DMS153 (cell line): ENCODE measurements at regions not wholly inside any gene's neighbourhood (a gene's known extent, or its start where the extent isn't known, plus 50 kb on each side); places are given as distances from the start of the nearest gene placed in this dataset.

Experiments
- DNase-seq: peaks from one replicate; lab custom pipeline; 2025; lab: John Stamatoyannopoulos, UW

GRCh38 chr11:19403196-19403895 lies 162.6 kb upstream of the E2F8 start:
- DNase-seq, result peak; percentile 8

GRCh38 chr11:19400296-19400695 lies 159.6 kb upstream of the E2F8 start:
- DNase-seq, result no peak

DNA sequence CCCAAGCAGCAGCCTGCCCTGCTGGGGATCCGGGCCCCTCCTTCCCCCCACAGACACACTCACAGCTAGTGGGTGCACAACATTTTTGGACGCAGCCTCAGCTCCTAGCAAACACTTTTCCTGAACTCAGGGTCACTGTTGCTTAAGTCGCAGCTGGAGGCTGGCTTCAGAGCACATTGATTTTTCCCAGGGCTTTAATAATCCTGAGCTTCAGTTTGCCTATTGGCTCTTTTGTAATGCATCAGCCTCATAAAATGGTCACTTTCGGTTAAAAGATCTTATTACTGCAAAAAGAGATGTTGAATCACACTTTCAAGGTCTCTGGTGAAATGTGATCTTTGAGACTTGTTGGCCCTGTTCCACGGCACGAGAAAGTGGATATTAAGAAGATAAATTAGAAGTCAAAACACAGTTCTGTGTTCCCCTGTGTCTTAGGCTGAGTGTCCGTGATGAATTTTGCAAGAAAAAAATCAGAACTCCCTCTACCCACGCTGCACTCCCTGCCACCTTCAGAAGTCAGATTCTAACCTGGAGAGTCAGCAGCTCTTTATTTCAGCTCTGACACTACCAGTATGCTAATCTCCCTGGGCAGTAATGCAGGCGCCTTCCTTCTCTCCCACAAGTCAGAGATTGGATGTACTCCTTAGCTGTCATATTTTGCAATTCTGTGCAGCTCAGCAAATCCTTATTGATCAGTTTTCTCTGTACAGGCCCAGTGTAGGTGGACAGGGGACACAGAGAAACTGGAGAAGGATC lies 158.2 kb upstream of the E2F8 start:
- DNase-seq, result no peak

GRCh38 chr11:19398273-19398672 lies 157.5 kb upstream of the E2F8 start:
- DNase-seq, result no peak

- DNase-seq, result no peak
Measured at GRCh38 chr11:19395050-19395449, 154.3 kb upstream of the E2F8 start.

- DNase-seq, result no peak
Measured at GRCh38 chr11:19394525-19395016, 153.8 kb upstream of the E2F8 start.

DNA sequence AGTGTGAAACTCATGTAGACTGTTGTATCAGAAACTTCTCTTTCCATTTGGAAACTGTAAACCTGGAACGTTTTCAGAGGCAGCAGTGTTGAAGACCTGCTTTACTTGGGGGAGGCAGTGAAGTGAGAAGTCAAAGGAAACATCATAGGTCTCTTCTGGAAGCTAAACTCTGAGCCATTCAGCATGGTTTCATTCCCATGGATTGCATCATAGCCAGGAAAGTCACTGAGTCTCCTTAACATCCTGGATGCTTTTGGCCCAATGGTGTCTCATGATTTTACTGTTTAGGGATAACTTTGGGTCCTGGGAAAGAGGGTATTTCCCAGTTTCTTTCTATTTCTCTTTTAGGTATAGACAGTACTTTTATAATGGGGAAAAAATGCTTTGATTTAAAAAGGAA lies 153.2 kb upstream of the E2F8 start:
- DNase-seq, result no peak

DNA sequence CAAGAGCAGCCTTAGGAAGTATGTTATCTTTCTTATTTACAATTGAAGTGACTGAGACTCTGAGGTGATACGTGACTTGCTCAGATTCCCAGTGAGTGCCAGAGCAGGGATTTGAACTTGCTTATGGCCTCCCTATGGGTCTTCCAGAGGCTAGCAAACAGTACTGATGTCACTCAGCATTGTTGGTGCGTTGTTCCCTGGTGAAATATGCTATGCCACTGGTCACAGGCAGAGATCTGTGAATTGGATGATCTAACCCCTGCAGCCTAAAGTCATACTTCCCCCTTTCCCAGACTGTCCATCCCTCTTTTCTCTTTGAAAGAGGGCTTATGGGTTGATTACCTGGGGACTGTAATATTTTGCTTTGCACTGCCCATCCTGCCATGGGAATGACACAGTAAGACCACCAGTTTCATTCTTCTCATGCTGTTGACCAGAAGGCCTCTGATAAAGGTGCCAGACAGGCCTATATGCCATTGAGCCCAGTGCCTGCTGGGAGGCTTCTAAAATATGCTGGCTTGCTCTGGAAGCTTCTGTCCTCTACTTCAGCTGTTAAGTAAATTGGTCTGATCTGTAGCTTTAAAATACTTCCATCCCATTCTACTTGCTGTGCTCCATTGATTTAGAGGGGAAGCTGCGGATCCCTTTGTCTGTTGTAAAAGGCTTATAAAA lies 152.2 kb upstream of the E2F8 start:
- no peak for DNase-seq

DNA sequence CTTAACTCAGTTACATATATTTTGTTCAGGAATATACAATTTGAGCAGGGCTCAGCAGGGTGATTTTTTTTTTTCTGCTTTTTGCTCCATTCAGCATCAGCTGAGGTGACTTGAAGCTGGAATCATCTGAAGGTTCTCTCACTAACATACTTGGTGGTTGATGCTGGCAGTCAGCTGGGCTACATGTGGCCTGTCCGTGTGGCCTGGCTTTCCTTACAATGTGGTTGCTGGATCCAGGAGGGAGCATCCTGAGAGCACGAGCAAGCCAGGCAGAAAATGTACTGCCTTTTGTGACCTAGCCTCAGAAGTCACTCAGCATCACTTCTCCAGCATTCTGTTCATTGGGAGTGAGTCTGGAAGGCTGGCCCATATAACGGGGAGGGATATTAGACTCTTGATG lies 151.6 kb upstream of the E2F8 start:
- DNase-seq, result no peak

- DNase-seq, result no peak
Measured at GRCh38 chr11:19391652-19392051, 150.9 kb upstream of the E2F8 start.

- no peak for DNase-seq
Measured at GRCh38 chr11:19391026-19391425, 150.3 kb upstream of the E2F8 start.

GRCh38 chr11:19389787-19390303 lies 149.1 kb upstream of the E2F8 start:
- no peak for DNase-seq

- no peak for DNase-seq
Measured at GRCh38 chr11:19382131-19382611, 141.4 kb upstream of the E2F8 start.

DNA sequence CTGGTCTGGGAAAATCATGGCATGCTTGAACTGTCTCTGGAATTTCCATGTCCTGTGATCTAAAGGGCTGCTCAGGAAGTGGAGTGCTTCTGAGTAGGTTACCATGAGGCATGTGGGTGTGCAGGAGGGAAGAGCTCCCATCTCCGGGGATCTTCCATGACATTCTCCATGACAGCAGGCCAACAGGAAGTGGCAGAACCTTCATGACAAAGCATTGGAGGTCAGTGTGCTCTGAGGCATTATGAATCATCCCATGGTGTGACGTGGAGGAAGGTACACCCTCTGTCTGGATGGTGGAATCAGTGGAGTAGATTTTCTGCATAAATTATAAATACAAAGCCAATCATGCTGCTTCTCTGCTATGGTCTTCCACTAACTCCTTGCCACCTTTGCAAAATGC lies 139.6 kb upstream of the E2F8 start:
- peak; percentile 25 for DNase-seq

DNA sequence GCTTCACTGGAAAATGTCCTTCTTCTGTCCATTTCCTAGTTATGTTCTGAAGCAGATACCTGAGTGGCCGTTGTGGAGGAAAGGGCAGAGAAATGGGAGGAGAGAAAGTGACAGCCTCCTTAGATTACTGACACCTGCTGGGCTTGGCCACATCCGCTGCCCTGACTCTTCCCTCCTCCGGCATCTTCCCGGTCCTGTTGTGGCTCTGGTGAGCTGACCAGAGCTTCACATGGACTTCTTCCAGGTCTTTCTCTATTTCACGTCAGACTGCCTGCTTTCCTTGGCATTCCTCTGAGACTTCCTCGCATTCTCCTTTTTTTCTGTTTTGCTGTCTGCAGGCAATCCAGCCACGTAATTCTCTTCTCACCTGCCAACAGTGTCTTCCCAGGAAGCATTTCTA lies 138.7 kb upstream of the E2F8 start:
- DNase-seq, result no peak

GRCh38 chr11:19378814-19379213 lies 138.1 kb upstream of the E2F8 start:
- no peak for DNase-seq

DNA sequence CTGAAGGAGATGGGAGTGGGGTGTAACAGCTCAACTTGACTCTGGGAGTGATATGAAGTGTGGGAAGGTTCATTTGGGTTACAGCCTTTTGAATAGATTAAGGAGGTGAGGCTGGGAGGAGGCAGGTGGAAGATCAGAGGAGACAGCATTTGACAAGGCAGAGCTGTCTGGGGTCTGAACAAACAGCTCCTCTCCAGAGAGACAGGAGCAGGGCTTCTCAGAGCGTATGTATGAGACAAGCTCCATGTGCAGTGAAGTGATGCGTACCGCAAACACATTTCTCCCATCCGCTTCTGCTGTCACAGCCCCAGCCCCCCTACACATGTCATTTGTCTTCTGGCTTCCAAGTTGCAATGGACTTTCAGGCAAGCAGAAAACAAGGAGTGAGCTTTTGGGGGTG lies 137.1 kb upstream of the E2F8 start:
- DNase-seq, result no peak

DNA sequence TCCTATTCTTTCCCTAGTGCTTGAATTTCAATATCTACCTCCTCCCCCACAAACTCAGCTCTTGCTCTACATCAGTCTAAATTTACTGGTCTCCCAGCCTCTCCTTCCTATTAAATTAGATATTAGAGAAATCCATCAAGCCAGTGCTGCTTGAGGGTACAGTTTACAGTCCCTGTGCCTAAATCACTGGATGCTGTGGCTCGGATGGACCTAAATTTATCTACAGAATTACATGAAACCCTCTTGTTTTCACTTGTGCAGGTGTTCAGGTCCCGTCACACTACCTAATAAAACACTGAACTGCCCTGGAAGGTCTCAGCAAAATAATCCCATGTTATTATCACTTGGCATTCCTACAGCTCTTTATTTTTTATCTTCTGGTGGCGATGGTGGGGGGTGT lies 134.7 kb upstream of the E2F8 start:
- no peak for DNase-seq

DNA sequence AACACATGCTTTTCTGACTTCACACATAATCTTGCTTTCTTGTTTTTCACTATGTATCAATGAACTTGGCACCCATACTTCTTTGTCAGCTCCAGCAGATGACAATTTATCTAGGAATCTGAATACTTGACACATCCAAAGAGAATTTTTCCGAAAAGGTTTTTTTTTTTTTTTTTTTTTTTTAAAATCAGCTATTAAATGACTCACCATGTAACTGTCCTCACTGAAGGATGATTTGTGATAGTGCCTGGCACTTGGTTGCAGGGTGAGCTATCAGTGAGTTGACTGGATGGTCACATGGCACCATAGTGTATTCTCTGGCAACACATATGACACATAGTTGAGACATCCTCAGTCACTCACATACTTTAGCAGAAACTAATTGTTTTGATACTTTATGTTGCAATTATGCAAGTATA lies 133.4 kb upstream of the E2F8 start:
- DNase-seq, result no peak

DNA sequence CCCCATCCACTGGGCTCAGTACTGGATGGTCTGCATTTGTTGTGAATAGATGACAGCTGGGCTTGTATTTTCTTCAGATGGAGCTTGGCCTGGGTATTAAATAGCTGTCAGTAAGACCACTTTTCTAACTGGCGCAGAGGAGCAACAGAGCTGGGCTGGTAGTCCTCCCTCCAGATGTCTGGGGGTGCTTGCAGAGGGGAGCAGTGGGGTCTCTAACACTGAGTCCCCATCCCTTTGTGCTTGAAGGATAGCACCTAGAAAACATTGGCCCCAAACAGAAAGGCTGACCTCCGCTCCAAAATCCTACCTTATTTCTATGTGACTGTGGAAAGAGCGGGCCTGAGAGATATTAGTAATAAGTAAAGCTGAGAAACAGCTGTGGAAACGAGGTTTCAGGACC lies 131.6 kb upstream of the E2F8 start:
- DNase-seq, result no peak

GRCh38 chr11:19370100-19370861 lies 129.5 kb upstream of the E2F8 start:
- DNase-seq, result no peak
